ENCODE measurements at regions not wholly inside any gene's neighbourhood (a gene's known extent, or its start where the extent isn't known, plus 50 kb on each side); places are given as distances from the start of the nearest gene placed in this dataset.
A peak's percentile ranks its signal among the peaks of the same experiment; 100 is the strongest.

- no peaks in the 10 kb centered on the region for H3K9me3 Mint-ChIP-seq
- WGBS, 2 experiments (ENCODE audit: insufficient coverage in 1 of 2, insufficient read length in 1 of 2): 95 to 100% methylated on average over 2 to 3 of the region's 3 CpGs
- no peaks in the 10 kb centered on the region for H3K4me1 ChIP-seq (ENCODE audit: control insufficient read depth, insufficient read depth, low read length)
Measured at GRCh38 chr6:25197111-25197510, 82.1 kb upstream of the CARMIL1 start.

GRCh38 chr6:25199544-25199943 lies 79.6 kb upstream of the CARMIL1 start:
- WGBS, 2 experiments (ENCODE audit: insufficient coverage in 1 of 2, insufficient read length in 1 of 2): 90 to 92% methylated on average over 2 of the region's 2 CpGs
- no peaks in the 10 kb centered on the region for H3K36me3 Mint-ChIP-seq (ENCODE audit: low read depth)
- H3K4me3 Mint-ChIP-seq: no peak overlapping the region
- no peak for DNase-seq
- Histone ChIP-seq H3K27me3 (ENCODE audit: control insufficient read depth, insufficient read depth, low read length, poor library complexity, severe bottlenecking) (no peaks in the 10 kb centered on the region), H3K4me3 (ENCODE audit: low read length) (no peak overlapping the region), H3K4me1 (ENCODE audit: control insufficient read depth, insufficient read depth, low read length) (no peaks in the 10 kb centered on the region), H3K9ac (ENCODE audit: extremely low read depth, low read length, poor library complexity, severe bottlenecking) (no peak overlapping the region), H3K27ac (ENCODE audit: low read depth, low read length) (no peak overlapping the region), H3K9me3 (ENCODE audit: control insufficient read depth, low read length) (no peaks in the 10 kb centered on the region), H3K36me3 (ENCODE audit: control insufficient read depth, insufficient read depth, low read length) (no peaks in the 10 kb centered on the region)
- H3K27ac Mint-ChIP-seq: no peak overlapping the region
- H3K4me1 Mint-ChIP-seq: no peaks in the 10 kb centered on the region
- no peaks in the 10 kb centered on the region for H3K27me3 Mint-ChIP-seq (ENCODE audit: insufficient read depth)
- peak; percentile 49 for TF ChIP-seq CTCF (conservative IDR thresholded peaks at IDR 0.05)
- H3K9me3 Mint-ChIP-seq: no peaks in the 10 kb centered on the region

More at GRCh38 chr6:25197111-25197510, 82.1 kb upstream of the CARMIL1 start:
- Mint-ChIP-seq H3K36me3 (ENCODE audit: low read depth) (no peaks in the 10 kb centered on the region), H3K4me1 (no peaks in the 10 kb centered on the region), H3K27me3 (ENCODE audit: insufficient read depth) (peaks cover 4% of the 10 kb centered on the region), H3K27ac (no peak overlapping the region), H3K4me3 (no peak overlapping the region)
- DNase-seq: no peak
- no peaks in the 10 kb centered on the region for H3K36me3 ChIP-seq (ENCODE audit: control insufficient read depth, insufficient read depth, low read length)
- no peaks in the 10 kb centered on the region for H3K9me3 ChIP-seq (ENCODE audit: control insufficient read depth, low read length)
- H3K9ac ChIP-seq (ENCODE audit: extremely low read depth, low read length, poor library complexity, severe bottlenecking): no peak overlapping the region
- H3K27ac ChIP-seq (ENCODE audit: low read depth, low read length): no peak overlapping the region
- H3K27me3 ChIP-seq (ENCODE audit: control insufficient read depth, insufficient read depth, low read length, poor library complexity, severe bottlenecking): no peaks in the 10 kb centered on the region
- TF ChIP-seq CTCF (conservative IDR thresholded peaks at IDR 0.05): no peak
- no peak overlapping the region for H3K4me3 ChIP-seq (ENCODE audit: low read length)

GRCh38 chr6:25202504-25202903 lies 76.7 kb upstream of the CARMIL1 start:
- Mint-ChIP-seq H3K36me3 (ENCODE audit: low read depth) (no peaks in the 10 kb centered on the region), H3K4me3 (no peak overlapping the region), H3K27ac (no peak overlapping the region), H3K4me1 (peaks cover 7% of the 10 kb centered on the region), H3K27me3 (ENCODE audit: insufficient read depth) (no peaks in the 10 kb centered on the region), H3K9me3 (peaks cover 4% of the 10 kb centered on the region)
- H3K4me3 ChIP-seq (ENCODE audit: low read length): no peak overlapping the region
- no peaks in the 10 kb centered on the region for H3K27me3 ChIP-seq (ENCODE audit: control insufficient read depth, insufficient read depth, low read length, poor library complexity, severe bottlenecking)
- H3K9me3 ChIP-seq (ENCODE audit: control insufficient read depth, low read length): peaks cover 7% of the 10 kb centered on the region
- H3K4me1 ChIP-seq (ENCODE audit: control insufficient read depth, insufficient read depth, low read length): peaks cover 3% of the 10 kb centered on the region
- no peaks in the 10 kb centered on the region for H3K36me3 ChIP-seq (ENCODE audit: control insufficient read depth, insufficient read depth, low read length)
- H3K9ac ChIP-seq (ENCODE audit: extremely low read depth, low read length, poor library complexity, severe bottlenecking): no peak overlapping the region
- DNase-seq: no peak
- TF ChIP-seq CTCF (conservative IDR thresholded peaks at IDR 0.05): no peak
- H3K27ac ChIP-seq (ENCODE audit: low read depth, low read length): no peak overlapping the region
